Bronchial epithelial cell (primary cell): ENCODE measurements at regions not wholly inside any gene's neighbourhood (a gene's known extent, or its start where the extent isn't known, plus 50 kb on each side); places are given as distances from the start of the nearest gene placed in this dataset.
A peak's percentile ranks its signal among the peaks of the same experiment; 100 is the strongest.

Experiments used
- DNase-seq: peaks from one replicate; pipeline ENCODE4 v3.0.0-alpha.2; 2010; ENCODE audit warnings: low read depth
- FAIRE-seq: peaks from 2 replicates; lab custom pipeline; 2011; peaks lifted over from hg19 to GRCh38; lab: Jason Lieb, UNC
- H3K27me3 ChIP-seq: 2 replicates; pipeline ENCODE4 v1.5.1; 2011; ENCODE audit warnings: low read length; ENCODE audit not compliant: control insufficient read depth, insufficient read depth
- H3K36me3 ChIP-seq: 2 replicates; pipeline ENCODE4 v1.5.1; 2011; ENCODE audit warnings: low read length; ENCODE audit not compliant: control insufficient read depth, insufficient read depth
- H3K4me3 ChIP-seq: 2 replicates; pipeline ENCODE4 v1.5.1; 2011; ENCODE audit warnings: mild to moderate bottlenecking, low read depth, low read length, control low read depth
- CTCF ChIP-seq: IDR thresholded peaks from 2 replicates; pipeline ENCODE4 v1.5.1; 2011; ENCODE audit warnings: mild to moderate bottlenecking, moderate library complexity, low read length, control low read depth, inconsistent platforms; ENCODE audit not compliant: insufficient read depth, severe bottlenecking

DNA sequence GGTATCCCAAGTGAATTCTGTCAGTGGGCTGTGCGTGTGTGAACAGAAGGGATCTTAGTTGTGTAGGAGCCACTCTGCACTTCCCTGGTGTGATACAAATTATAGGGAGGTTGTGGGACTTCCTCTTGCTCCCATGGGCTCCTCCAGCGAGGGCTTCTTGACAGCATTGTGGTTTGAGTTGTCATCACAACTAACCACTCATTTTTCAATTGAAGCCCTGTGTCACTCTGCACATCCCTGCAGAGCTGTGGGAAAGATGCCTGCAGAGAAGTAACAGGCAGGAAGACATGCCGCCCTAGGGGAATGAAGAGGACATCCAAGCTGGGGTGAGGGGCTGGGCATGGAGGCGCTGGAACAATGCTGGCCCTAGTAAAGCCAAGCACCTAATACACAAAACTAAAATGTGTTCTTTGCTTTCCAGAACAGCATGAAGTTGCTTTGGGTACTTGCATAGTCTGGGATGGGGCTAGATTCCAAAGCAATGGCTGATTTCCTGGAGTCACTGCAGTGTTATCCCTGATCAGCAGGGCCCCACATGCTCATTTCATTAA lies 692.5 kb downstream of the TOX3 start:
- TF ChIP-seq CTCF = no peak
- H3K36me3 ChIP-seq = no peaks in the 10 kb centered on the region
- DNase-seq = no peak
- FAIRE-seq = no peak
- H3K27me3 ChIP-seq = no peaks in the 10 kb centered on the region
- no peak overlapping the region for H3K4me3 ChIP-seq

- DNase-seq (no peak), FAIRE-seq (no peak)
- Histone ChIP-seq H3K27me3 (no peaks in the 10 kb centered on the region), H3K4me3 (no peak overlapping the region), H3K36me3 (no peaks in the 10 kb centered on the region)
- no peak for TF ChIP-seq CTCF
Observed at GRCh38 chr16:51853586-51853985, 693.4 kb downstream of the TOX3 start.

DNA sequence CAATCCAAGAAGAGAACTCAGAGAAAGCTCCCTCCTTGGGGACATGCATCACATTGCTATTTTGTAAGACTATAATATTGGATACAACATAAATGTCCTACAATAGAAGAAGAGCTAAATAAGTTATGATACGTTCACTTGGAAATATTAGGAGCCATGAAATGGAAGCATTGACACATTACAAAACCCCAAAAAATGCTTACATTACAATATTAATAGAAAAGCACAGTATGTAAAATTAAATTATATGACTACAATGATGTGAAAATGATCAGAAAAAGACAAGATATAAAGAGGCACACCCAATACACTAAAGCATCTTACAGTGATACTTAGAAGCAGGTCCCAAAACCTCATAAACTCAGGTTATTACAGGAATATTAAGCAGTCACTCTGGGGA lies 694.1 kb downstream of the TOX3 start:
- no peaks in the 10 kb centered on the region for H3K36me3 ChIP-seq
- FAIRE-seq (no peak), DNase-seq (no peak)
- TF ChIP-seq CTCF = no peak
- H3K27me3 ChIP-seq = no peaks in the 10 kb centered on the region
- H3K4me3 ChIP-seq = no peak overlapping the region

- no peak overlapping the region for H3K4me3 ChIP-seq
- H3K36me3 ChIP-seq = no peaks in the 10 kb centered on the region
- DNase-seq (peak; percentile 8), FAIRE-seq (no peak)
- no peak for TF ChIP-seq CTCF
- no peaks in the 10 kb centered on the region for H3K27me3 ChIP-seq
Observed at GRCh38 chr16:51851111-51851510, 695.8 kb downstream of the TOX3 start.

- no peaks in the 10 kb centered on the region for H3K36me3 ChIP-seq
- no peak for TF ChIP-seq CTCF
- no peak for DNase-seq
- no peak for FAIRE-seq
- H3K27me3 ChIP-seq = no peaks in the 10 kb centered on the region
- H3K4me3 ChIP-seq = no peak overlapping the region
Observed at GRCh38 chr16:51849715-51850114, 697.2 kb downstream of the TOX3 start.
